GM13976 (cell line): ENCODE measurements at regions not wholly inside any gene's neighbourhood (a gene's known extent, or its start where the extent isn't known, plus 50 kb on each side); places are given as distances from the start of the nearest gene placed in this dataset.

Source experiments
- DNase-seq: peaks from one replicate; pipeline ENCODE4 v3.0.0; 2012; ENCODE audit warnings: low spot score
- CTCF ChIP-seq: IDR thresholded peaks from 2 replicates; pipeline ENCODE4 v1.5.1; 2012; ENCODE audit warnings: borderline replicate concordance, mild to moderate bottlenecking; ENCODE audit not compliant: insufficient read depth; ENCODE audit errors: extremely low read depth, missing control alignments, control extremely low read depth
- in situ Hi-C: fragments of 300-500 bp; cut with MboI; formaldehyde crosslinking; loops from one replicate; pipeline ENCODE4 v1.12.0; 2022; ENCODE audit warnings: low sequenced_read_pairs, mixed read lengths, inconsistent platforms; ENCODE audit not compliant: unreplicated experiment

- DNase-seq: no peak
- TF ChIP-seq CTCF: no peak
- in situ Hi-C loops: no loop called here
Observed at GRCh38 chr2:83565181-83565580, 893.9 kb downstream of the SUCLG1 start.

GRCh38 chr2:83561592-83561991 lies 897.5 kb downstream of the SUCLG1 start:
- in situ Hi-C loops: no loop called here
- no peak for TF ChIP-seq CTCF
- no peak for DNase-seq

- in situ Hi-C loops: no loop called here
- no peak for DNase-seq
- no peak for TF ChIP-seq CTCF
Observed at GRCh38 chr2:83536556-83536955, 922.5 kb downstream of the SUCLG1 start.

- in situ Hi-C loops: no loop called here
- TF ChIP-seq CTCF: no peak
- no peak for DNase-seq
Observed at GRCh38 chr2:83534416-83534815, 924.7 kb downstream of the SUCLG1 start.

GRCh38 chr2:83531206-83531826 lies 927.8 kb downstream of the SUCLG1 start:
- no peak for TF ChIP-seq CTCF
- DNase-seq: no peak
- in situ Hi-C loops: no loop called here

GRCh38 chr2:83528767-83529166 lies 930.3 kb downstream of the SUCLG1 start:
- TF ChIP-seq CTCF: no peak
- in situ Hi-C loops: no loop called here
- DNase-seq: no peak
